GM19438 (cell line): ENCODE measurements at regions not wholly inside any gene's neighbourhood (a gene's known extent, or its start where the extent isn't known, plus 50 kb on each side); places are given as distances from the start of the nearest gene placed in this dataset.

Source experiments
- ATAC-seq: cut with Tn5 transposase; IDR thresholded peaks from one replicate; pipeline ENCODE4 v1.9.1; 2021; ENCODE audit warnings: low read depth; ENCODE audit not compliant: unreplicated experiment

DNA sequence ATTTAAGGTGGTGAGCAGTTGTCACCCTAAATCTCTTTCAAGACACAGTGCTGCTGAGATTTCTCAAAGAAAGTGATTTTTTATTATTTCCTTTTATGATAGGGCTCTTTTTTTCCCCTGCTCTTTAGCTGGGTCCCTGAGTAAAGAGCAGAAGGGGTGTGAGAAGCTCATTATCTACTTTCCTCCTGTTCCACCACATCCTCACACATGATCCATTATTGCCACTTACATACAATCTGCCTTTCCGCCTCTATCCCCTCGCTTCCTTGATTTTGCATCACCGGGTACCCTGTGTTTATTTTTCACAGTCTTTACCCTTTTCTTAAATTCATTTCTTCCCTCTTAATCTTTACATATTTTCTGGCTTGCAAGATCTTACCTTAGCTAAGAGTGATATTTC lies 93.9 kb upstream of the CCDC85A start:
- ATAC-seq = no peak

GRCh38 chr2:56099963-56100362 lies 83.8 kb upstream of the CCDC85A start:
- ATAC-seq = no peak

DNA sequence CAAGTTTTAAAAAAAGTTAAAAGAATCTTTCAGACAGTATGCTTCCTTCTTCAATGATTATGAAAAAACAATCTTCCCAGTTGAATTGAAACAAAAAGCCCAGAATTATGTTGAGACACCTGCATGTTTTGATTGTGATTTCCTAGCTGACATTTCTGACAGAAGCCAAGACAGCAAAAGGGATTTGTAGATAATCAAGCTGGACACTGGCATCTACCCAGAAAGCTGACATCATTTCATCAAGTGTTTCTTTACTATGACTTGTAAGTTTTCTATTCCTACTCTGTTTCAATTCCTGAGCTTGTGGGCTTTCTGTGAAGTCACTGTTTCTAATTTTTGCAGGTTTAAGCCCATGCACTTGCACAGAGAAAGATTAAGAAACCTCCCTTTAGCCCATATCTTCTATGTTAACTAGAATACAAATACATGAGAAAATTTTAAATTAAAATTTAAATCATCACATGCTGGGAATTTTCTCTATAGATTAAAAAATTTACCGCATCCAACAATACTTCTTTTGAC lies 82.9 kb upstream of the CCDC85A start:
- ATAC-seq = no peak

DNA sequence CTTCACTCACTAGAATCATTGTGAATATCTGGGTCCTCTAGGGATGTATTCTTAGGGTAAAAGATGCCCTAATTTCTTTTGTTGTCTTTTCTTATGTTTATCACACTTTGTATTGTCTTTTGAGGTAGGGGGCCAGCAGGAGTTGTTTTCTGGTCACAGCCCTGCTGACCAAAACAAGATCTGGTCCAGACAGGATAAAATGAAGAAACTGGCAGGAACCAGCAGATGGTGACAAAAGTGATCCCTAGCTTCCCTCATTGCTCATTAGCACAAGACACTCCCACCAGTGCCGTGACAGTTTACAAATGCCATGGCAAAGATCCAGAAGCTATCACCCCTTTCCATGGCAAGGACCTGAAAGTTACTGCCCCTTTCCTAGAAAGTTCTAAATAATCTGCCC lies 81.7 kb upstream of the CCDC85A start:
- ATAC-seq = no peak

GRCh38 chr2:56102866-56103265 lies 80.9 kb upstream of the CCDC85A start:
- no peak for ATAC-seq

DNA sequence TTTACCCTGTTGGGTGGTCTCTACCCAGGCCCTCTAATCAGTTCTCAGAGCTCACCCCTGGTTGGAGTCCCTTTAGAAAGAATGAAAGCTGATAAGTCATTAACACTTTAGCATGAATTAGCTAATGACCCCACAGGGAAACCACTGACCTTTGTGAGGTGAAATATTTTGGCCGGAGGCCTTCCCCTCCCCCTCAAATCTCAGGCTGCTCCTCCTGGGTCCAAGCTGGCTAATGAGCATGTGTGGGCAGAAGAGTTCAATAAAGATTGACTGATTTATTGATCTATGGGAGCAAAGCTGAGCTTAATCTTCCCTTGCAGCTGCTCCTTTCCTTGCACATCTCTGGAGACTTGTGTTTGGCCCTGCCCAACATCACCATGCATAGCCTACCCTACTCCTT lies 78.8 kb upstream of the CCDC85A start:
- ATAC-seq = no peak

DNA sequence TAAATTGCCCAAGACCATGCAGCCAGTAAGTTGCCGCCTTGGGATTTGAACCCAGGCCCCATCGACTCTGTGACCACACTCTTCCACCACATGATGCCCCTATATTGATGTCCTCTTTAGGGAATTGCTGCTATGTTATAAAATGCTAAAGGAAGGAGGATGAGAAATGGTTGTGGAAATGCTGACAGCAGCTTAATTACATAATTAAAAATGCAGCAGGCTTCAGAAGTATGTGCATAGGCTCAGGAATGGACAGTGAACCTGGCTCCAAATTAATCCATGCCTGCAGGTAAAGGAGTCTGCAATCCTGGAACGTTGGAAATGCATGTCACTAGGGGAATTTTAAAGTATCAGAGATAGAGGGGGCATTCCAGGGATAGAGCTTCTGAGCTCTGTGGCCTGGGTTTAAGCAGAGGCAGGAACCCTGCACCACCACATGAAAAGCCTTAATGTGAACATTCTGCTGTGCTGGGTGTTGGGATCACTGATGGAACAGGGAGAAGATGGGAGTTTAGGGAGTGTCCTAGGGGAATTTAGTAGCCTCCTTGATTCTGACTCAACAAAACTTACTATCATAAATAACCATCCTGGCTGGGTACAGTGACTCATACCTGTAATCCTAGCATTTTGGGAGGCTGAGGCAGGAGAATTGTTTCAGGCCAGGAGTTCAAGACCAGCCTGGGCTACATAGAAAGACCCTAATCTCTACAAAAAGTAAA lies 76.1 kb upstream of the CCDC85A start:
- ATAC-seq = no peak

DNA sequence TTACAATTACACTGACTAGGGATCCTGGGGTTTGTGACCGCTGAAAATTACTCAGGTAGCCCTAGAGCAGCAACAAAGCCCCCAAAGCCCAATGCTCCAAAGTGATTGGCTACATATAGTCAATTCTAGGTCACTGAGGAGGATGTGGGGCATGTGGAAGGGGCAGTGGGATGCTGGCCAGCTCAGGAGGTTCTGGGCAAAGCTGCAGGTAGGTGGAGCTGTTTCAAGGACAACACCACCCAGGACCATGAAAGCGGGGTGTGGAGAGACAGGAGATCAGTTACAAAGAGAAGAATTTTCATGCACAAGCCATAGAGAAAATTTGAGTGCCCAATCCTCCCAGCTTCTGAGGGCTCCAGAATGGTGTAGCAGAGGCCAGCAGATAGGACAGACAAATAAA lies 75.0 kb upstream of the CCDC85A start:
- ATAC-seq = no peak

GRCh38 chr2:56109994-56110393 lies 73.8 kb upstream of the CCDC85A start:
- ATAC-seq = no peak

DNA sequence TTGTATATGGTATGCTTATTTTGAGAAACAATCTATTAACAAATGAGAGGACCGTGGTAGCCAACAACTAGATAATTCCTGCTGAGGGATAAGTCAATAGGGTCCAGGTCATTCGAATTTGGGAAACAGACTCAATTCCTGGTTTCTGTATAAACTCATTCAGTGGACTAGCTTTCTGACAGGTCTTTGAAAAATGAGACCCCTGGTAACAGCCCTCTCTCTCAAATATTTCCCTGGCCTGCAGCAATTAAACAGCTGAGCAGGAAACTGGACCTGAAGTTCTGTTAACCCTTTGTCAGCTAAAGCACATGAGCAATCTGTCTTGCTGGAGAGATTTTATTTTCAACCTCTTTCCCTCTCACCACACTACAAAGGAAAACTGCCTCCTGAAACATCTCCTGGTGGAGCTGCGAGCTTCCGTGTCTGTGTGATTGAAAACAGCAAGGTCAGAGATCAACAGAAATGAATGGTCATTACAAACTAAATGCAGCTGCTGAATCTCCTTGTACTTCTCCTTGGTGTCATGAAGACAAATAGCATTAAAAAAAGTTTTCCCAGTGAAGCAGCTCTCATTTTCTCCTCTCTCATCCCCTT lies 70.3 kb upstream of the CCDC85A start:
- no peak for ATAC-seq

DNA sequence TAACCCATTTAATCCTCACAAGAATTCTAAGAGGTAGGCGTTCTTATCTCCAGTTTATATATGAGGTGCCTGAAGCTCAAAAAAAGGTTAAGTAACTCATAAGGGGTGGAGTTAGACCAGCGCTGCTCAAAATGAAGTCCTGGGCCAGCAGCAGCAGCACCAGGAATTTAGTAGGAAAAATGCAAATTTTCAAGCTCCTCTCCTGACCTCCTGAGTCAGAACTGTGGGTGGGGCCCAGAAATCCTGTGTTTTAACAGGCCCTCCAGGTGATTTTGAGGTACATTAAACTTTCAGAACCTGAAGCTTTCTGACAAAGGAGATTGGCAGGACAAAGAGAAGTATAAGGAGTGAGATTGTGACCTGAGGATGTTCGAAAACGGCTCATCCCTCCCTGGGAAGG lies 66.0 kb upstream of the CCDC85A start:
- no peak for ATAC-seq

GRCh38 chr2:56118474-56118873 lies 65.3 kb upstream of the CCDC85A start:
- no peak for ATAC-seq

DNA sequence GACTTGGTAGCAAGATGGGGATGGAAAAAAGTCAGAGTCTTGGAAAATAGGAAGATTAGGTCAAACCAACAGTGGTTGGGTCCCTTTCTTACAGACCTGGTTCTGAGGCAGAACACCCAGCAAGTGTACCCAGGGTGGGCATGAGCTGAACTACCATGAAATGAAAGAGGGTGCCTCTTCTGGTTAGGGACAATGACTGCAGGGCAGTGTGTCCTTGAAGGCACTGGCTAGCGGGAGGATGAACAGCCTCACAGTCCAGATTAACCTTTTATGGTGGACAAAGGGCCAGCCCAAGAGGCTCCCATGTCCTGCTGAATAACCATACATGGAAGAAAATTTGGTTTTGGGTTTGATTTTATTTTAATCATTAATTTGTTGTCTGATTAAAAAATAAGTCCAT lies 61.8 kb upstream of the CCDC85A start:
- no peak for ATAC-seq

GRCh38 chr2:56123538-56123937 lies 60.3 kb upstream of the CCDC85A start:
- no peak for ATAC-seq

GRCh38 chr2:56127010-56127409 lies 56.8 kb upstream of the CCDC85A start:
- no peak for ATAC-seq

DNA sequence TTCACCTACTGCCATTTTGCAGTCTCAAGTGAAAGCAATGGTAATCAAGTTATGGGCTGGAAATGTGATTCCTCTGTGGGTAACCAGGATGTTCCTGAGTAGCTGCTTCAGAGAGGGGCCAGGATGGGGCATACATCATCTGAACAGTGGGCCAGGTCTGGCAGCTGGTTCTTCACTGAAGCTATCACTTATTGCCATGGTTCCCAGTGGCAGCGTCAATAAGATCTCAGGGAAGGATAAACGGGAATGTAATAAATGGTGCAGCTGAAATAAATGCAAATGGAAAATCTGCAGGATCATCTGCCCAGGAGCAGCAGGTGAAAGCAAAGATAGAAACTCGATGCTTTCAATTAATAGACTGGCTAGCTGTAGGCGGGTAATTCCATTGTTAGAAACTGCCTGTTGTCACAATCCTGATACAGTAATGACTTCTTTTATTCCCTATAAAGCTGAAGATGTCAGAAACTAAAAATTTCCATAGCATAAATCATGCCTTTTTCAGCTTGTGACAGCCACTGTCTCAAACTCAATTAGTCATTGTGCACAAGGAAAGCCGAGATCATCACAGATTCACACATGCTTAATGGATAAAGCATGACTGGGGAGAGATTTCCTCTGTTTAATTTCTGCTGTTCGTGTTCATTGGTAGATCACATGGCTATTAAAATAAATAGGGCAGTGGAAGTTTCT lies 56.2 kb upstream of the CCDC85A start:
- ATAC-seq = no peak

DNA sequence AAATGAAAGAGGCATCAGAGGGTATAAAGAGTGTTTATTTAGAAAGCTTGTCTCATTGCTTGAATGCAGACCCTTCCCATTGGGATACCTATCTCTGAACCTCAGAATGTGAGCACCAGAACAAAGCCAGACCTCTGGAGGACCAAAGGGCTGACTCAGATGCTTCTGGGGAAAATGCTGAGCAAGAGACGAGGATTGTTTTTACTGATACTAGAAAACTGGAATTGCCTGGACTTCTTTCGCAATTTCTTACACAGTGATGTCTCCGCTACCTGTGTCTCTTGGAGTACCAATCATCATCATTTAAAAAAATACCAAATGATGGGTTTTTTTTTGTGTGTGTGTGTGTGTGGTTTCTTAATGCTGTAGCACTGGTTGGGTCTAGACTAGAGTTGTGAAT lies 55.6 kb upstream of the CCDC85A start:
- no peak for ATAC-seq

- no peak for ATAC-seq
These were observed 53.2 kb upstream of the CCDC85A start for GRCh38 chr2:56130463-56131070.

- no peak for ATAC-seq
These were observed 51.7 kb upstream of the CCDC85A start for GRCh38 chr2:56132138-56132537.

GRCh38 chr2:56133441-56133840 lies 50.3 kb upstream of the CCDC85A start:
- ATAC-seq = no peak

DNA sequence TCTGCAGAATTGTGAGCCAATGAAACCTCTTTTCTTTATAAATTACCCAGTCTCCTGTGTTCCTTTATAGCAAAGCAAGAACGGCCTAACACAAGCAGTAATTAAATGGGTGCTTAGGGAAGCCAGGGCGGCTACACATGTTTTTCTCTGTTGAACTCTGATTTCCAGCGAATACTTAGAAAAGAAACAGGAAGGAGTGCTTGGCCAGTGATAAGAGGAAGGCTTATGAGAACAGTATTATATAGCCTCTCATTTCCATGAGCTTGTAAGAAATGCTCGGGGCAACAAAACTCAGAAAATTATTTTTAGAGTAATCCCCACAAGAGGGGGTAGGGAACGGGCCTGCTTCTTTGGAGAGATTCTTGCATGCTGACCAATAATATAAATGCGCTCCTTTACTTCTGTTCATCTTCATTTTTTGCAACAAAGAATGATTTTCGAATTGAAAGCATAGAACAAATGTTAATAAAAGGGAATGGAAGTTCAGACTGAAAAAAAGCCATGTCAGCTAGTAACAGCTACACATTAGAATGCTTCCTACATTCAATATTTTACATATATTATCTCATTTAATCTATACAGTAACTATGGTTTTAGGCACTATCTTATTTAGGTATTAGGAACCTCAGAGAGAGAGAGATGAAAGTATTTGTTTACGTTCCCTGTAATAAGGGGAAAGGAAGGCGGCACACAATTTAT lies 49.7 kb upstream of the CCDC85A start:
- no peak for ATAC-seq
